Activated B cell treated with CpG ODN at 0.5 μM for 24 hours (primary cell): ENCODE measurements at regions not wholly inside any gene's neighbourhood (a gene's known extent, or its start where the extent isn't known, plus 50 kb on each side); places are given as distances from the start of the nearest gene placed in this dataset.

ENCODE experiments used
- ATAC-seq: fragments of 200-7000 bp; cut with Tn5 transposase; one replicate; pipeline ENCODE4 v1.10.0; 2021; ENCODE audit warnings: low read depth, mild to moderate bottlenecking, moderate library complexity
- CTCF ChIA-PET: fragments of 350-600 bp; sonication (Branson Sonifier 250); formaldehyde crosslinking; loops from one replicate; lab custom pipeline; 2021; ENCODE audit warnings: antibody characterized with exemption; lab: Charles Lee
- POLR2A ChIA-PET: fragments of 350-600 bp; sonication (Branson Sonifier 250); formaldehyde crosslinking; loops from one replicate; lab custom pipeline; 2021; ENCODE audit warnings: antibody characterized with exemption; lab: Charles Lee
- DNase-seq: peaks from one replicate; pipeline ENCODE4 v3.0.0; 2022
- H3K27ac Mint-ChIP-seq: one replicate; pipeline ENCODE4 v1.8.0; 2020; ENCODE audit warnings: mixed read lengths
- H3K27me3 Mint-ChIP-seq: one replicate; pipeline ENCODE4 v1.8.0; 2021; ENCODE audit warnings: mixed read lengths
- H3K36me3 Mint-ChIP-seq: one replicate; pipeline ENCODE4 v1.8.0; 2021; ENCODE audit warnings: low read depth, mixed read lengths
- H3K4me1 Mint-ChIP-seq: one replicate; pipeline ENCODE4 v1.8.0; 2021; ENCODE audit warnings: mixed read lengths
- H3K4me3 Mint-ChIP-seq: one replicate; pipeline ENCODE4 v1.8.0; 2020; ENCODE audit warnings: mild to moderate bottlenecking, mixed read lengths
- H3K9me3 Mint-ChIP-seq: one replicate; pipeline ENCODE4 v1.8.0; 2020; ENCODE audit warnings: mixed read lengths
- intact Hi-C: fragments of 100-400 bp; cut with micrococcal nuclease; formaldehyde crosslinking; loops from one replicate; pipeline ENCODE4 v1.15.1; 2024
- TF ChIP-seq, protein P1 (sequence below): fragments of 200-600 bp; IDR thresholded peaks from one replicate; pipeline ENCODE4 v1.8.0; 2022; ENCODE audit warnings: antibody characterized with exemption, mild to moderate bottlenecking

DNA sequence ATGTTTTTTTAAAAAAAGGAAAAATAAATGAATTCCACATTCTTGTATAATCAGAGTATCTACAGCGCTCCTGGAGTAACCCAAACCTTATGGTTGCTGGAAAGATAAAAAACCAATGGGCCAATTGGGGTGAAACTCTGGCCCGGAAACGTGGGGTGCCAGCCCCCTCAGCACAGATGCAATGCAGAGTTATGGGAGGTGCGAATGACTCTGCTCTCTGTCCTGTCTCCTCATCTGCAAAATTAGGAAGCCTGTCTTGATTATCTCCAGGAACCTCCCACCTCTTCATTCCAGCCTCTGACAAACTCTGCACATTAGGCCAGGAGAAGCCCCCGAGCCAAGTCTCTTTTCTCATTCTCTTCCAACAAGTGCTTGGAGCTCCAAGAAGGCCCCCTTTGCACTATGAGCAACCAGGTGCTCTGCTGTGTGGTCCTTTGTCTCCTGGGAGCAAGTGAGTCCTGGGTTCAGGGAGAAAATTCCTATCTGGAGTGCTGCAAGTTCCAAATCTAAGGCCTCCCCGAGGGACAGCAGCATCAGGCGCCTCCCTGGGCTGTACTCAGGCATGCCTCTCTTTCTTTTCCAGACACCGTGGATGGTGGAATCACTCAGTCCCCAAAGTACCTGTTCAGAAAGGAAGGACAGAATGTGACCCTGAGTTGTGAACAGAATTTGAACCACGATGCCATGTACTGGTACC is 130.5 kb upstream of the PRSS1 start:
- ATAC-seq = no peak
- CTCF ChIA-PET = no interaction called here
- TF ChIP-seq, protein P1, sequence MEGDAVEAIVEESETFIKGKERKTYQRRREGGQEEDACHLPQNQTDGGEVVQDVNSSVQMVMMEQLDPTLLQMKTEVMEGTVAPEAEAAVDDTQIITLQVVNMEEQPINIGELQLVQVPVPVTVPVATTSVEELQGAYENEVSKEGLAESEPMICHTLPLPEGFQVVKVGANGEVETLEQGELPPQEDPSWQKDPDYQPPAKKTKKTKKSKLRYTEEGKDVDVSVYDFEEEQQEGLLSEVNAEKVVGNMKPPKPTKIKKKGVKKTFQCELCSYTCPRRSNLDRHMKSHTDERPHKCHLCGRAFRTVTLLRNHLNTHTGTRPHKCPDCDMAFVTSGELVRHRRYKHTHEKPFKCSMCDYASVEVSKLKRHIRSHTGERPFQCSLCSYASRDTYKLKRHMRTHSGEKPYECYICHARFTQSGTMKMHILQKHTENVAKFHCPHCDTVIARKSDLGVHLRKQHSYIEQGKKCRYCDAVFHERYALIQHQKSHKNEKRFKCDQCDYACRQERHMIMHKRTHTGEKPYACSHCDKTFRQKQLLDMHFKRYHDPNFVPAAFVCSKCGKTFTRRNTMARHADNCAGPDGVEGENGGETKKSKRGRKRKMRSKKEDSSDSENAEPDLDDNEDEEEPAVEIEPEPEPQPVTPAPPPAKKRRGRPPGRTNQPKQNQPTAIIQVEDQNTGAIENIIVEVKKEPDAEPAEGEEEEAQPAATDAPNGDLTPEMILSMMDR = no peak

DNA sequence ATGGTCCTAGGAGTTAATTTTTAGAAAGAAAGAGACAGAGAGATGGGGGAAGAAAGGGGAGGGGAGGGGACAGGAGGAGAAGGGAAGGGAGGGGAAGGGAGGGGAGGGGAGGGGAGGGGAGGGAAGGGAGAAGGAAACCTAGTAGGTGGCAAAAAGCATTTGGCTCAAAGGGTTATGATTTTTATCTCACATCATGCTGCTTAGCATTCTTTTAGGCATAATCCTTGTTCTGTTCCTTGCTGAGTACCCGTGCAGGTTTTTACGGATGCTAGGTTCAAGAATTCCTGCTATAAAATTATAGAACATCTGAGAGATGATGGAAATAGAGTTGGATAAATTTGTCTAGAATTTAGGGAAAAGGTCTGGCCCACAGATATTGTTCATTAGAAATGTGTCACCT is 132.4 kb upstream of the PRSS1 start:
- Mint-ChIP-seq H3K9me3 (no peaks in the 10 kb centered on the region), H3K27ac (no peak overlapping the region), H3K36me3 (no peaks in the 10 kb centered on the region), H3K4me3 (no peak overlapping the region), H3K27me3 (peaks cover 32% of the 10 kb centered on the region), H3K4me1 (no peaks in the 10 kb centered on the region)
- no peak for ATAC-seq
- POLR2A ChIA-PET = no interaction called here
- TF ChIP-seq, protein P1 = no peak
- DNase-seq = no peak
- CTCF ChIA-PET = no interaction called here
- intact Hi-C loops = no loop called here

More for the DNA sequence above, 130.5 kb upstream of the PRSS1 start:
- peaks cover 28% of the 10 kb centered on the region for H3K27me3 Mint-ChIP-seq
- no peak overlapping the region for H3K4me3 Mint-ChIP-seq
- DNase-seq = no peak
- no peaks in the 10 kb centered on the region for H3K36me3 Mint-ChIP-seq
- H3K27ac Mint-ChIP-seq = no peak overlapping the region
- intact Hi-C loops = no loop called here
- H3K4me1 Mint-ChIP-seq = no peaks in the 10 kb centered on the region
- H3K9me3 Mint-ChIP-seq = no peaks in the 10 kb centered on the region
- POLR2A ChIA-PET = no interaction called here

DNA sequence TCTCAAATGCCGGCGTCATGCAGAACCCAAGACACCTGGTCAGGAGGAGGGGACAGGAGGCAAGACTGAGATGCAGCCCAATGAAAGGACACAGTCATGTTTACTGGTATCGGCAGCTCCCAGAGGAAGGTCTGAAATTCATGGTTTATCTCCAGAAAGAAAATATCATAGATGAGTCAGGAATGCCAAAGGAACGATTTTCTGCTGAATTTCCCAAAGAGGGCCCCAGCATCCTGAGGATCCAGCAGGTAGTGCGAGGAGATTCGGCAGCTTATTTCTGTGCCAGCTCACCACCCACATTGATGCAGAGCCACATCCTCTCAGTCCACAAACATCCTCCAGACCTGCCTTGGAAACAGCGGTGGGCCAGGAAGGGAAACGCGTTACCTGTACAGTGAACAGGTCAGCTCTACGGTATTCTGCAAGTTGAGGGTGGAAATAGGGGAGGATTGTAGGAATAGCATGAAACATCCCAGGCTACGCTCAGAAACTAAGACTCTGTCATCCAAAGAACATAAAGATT is 133.1 kb upstream of the PRSS1 start:
- H3K4me1 Mint-ChIP-seq = no peaks in the 10 kb centered on the region
- H3K27ac Mint-ChIP-seq = no peak overlapping the region
- CTCF ChIA-PET = interaction anchor here (0.6 to 1.2 kb wide), 3 partner anchors 12 to 599 kb away, joined by 3 to 4 read pairs (median 3); no protein-coding TSS in a partner anchor
- ATAC-seq = no peak
- no peak for DNase-seq
- TF ChIP-seq, protein P1 = no peak
- no peaks in the 10 kb centered on the region for H3K9me3 Mint-ChIP-seq
- no peaks in the 10 kb centered on the region for H3K36me3 Mint-ChIP-seq
- POLR2A ChIA-PET = no interaction called here
- peaks cover 39% of the 10 kb centered on the region for H3K27me3 Mint-ChIP-seq
- H3K4me3 Mint-ChIP-seq = no peak overlapping the region
- intact Hi-C loops = no loop called here

DNA sequence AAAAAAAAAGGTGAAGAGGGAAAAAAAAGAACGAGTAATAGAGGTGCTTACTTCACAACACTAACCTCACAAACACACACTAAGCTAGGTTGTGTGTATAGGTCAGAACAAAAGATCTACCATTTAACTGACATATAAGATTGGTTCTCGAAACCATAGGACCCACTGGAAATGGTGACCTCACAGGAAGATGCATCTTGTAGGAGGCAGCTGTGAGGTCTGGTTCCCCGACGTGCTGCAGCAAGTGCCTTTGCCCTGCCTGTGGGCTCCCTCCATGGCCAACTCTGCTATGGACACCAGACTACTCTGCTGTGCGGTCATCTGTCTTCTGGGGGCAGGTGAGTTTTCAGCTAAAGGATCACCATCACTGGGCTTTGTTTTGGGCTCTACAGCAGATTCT is 133.8 kb upstream of the PRSS1 start:
- no peaks in the 10 kb centered on the region for H3K36me3 Mint-ChIP-seq
- no peak overlapping the region for H3K4me3 Mint-ChIP-seq
- TF ChIP-seq, protein P1 = no peak
- intact Hi-C loops = no loop called here
- POLR2A ChIA-PET = interaction anchor here (0.6 to 0.7 kb wide), 2 partner anchors 19 to 228 kb away, joined by 3 to 5 read pairs; no protein-coding TSS in a partner anchor
- H3K4me1 Mint-ChIP-seq = no peaks in the 10 kb centered on the region
- H3K9me3 Mint-ChIP-seq = no peaks in the 10 kb centered on the region
- no peak for DNase-seq
- peaks cover 41% of the 10 kb centered on the region for H3K27me3 Mint-ChIP-seq
- CTCF ChIA-PET = interaction anchor here (0.6 to 1.2 kb wide), 3 partner anchors 11 to 600 kb away, joined by 3 to 4 read pairs (median 3); no protein-coding TSS in a partner anchor
- H3K27ac Mint-ChIP-seq = no peak overlapping the region
- no peak for ATAC-seq

DNA sequence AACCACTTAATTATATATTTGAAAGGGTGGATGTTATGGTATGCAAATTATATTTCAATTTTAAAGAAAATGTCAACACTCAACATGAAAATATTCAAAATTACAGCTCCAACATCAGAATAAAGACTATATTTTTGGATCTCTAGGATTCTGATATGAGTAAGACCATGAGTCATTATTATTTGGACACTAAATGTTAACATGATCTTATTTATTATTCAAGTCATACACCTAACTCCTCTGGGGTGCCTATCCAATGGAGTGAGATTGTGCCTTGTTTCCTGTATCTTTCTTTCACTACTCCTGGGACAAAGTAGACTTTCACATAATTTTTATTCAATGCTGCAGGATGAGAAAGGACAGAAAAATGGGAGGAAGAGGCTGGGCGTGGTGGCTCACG is 135.2 kb upstream of the PRSS1 start:
- POLR2A ChIA-PET = no interaction called here
- H3K4me3 Mint-ChIP-seq = no peak overlapping the region

More for the DNA sequence above, 135.2 kb upstream of the PRSS1 start:
- H3K36me3 Mint-ChIP-seq = no peaks in the 10 kb centered on the region
- no peak overlapping the region for H3K27ac Mint-ChIP-seq
- peaks cover 47% of the 10 kb centered on the region for H3K27me3 Mint-ChIP-seq
- CTCF ChIA-PET = no interaction called here
- intact Hi-C loops = no loop called here
- TF ChIP-seq, protein P1 = no peak
- no peak for ATAC-seq
- DNase-seq = no peak
- H3K9me3 Mint-ChIP-seq = no peaks in the 10 kb centered on the region
- no peaks in the 10 kb centered on the region for H3K4me1 Mint-ChIP-seq
